NCI-H460 (cell line): ENCODE measurements at regions not wholly inside any gene's neighbourhood (a gene's known extent, or its start where the extent isn't known, plus 50 kb on each side); places are given as distances from the start of the nearest gene placed in this dataset.
A peak's percentile ranks its signal among the peaks of the same experiment; 100 is the strongest.

ENCODE experiments used
- DNase-seq: peaks from one replicate; pipeline ENCODE4 v3.0.0-alpha.2; 2016; ENCODE audit warnings: low read depth; ENCODE audit errors: extremely low read depth

DNA sequence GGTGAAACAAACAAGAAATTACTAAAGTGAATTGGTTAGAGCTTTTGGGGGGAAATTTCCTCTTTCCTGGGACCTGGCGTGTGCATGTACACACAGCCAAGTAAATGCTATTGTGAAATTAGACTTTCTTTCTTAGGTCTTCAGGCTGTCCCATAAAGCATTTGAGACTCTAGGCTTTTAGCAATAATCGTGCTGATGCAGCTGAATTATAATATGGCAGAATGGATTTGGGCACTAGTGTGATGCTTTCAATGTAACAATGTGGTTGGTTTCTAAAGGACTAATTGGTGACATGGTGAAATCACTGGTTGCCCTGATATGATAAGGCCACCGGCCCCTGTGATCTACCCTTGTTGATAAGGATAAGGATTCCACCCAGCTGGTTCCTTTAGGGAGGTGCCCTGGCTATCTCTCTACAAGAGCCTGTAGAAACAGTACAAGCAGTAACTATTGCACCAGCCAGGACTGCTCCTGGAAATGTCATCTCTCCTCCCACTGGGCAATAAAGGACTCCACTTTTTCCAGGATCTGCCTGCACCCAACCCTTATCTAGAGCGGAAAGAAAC is 164.1 kb downstream of the TFAP2A start:
- DNase-seq, result no peak

- peak; percentile 27 for DNase-seq
Observed at GRCh38 chr6:10248378-10248843, 166.5 kb downstream of the TFAP2A start.

DNA sequence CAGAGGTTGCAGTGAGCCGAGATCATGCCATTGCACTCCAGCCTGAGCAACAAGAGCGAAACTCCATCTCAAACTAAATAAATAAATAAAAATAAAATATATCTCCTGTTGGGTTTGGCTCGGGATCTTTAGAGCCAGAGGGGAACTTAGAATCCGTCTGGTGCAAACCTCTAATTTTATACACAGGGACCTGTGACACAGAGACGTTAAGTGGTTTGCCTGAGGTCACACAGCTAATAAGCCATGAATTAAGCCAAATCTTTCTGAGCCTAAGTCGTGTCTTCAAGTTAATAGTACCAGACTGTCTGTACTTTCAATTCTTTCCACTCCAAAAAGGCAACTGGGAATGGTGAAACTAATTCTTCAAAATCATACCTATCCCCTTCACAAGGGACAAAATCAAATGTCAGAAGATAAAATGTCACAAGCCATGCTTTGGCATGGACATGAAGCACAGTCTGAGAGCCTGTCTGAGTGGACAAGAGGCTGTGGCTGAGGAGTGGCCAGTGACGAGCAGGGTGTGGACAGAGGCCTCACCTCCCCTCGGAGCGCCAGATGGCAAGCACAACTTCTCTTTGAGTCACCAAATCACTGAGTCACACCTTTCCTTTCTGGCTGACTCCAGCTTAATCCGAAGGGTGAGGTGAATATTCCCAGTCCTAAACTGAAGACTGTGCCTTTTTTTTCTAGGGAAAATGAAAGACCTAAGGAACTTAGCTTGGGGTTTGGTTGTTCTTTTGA is 177.4 kb downstream of the TFAP2A start:
- peak; percentile 44 for DNase-seq

DNA sequence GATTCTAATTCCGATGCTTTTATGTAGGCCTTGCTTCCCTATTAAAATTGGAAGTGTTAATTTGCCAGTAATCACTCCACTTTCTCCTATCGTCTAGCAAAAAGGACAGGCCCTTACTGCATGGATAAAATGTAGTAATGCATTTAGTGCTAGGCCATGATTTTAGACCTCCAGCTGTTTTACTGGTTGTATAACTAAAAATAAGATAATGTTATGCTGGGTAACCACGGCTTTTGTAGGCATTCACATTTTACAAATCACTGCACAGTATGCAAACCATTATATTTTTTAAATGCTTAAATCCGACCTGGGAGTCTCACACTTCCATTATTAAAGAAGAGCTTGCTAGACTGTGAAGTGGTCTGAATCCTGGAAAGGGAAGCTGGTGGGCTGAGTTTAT is 179.5 kb downstream of the TFAP2A start:
- no peak for DNase-seq

GRCh38 chr6:10230531-10230930 is 184.3 kb downstream of the TFAP2A start:
- DNase-seq, result no peak

- DNase-seq, result no peak
Observed at GRCh38 chr6:10223841-10224240, 191.0 kb downstream of the TFAP2A start.

GRCh38 chr6:10221178-10221577 is 193.7 kb downstream of the TFAP2A start:
- no peak for DNase-seq

GRCh38 chr6:10219510-10219909 is 195.4 kb downstream of the TFAP2A start:
- DNase-seq, result no peak

DNA sequence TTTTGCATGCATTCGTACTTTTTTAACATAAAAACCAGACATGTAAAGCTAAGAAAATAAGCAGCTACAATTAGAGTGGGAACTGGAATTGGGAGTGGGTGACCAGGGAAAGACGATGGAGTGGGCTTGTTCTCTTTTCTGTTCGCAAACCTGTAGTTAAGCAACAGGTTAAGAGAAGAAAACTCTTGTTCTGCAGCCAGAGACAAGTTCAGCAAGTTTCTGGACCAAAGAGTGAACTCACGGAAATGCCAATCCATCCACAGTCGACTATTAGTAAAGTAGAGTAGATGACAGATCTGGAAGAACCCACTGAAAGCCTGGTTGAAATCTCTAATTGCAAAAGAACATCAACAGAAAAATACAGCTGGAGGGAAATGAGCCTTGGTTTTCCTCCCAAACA is 197.8 kb downstream of the TFAP2A start:
- no peak for DNase-seq

GRCh38 chr6:10215326-10216110 is 199.4 kb downstream of the TFAP2A start:
- DNase-seq, result no peak

DNA sequence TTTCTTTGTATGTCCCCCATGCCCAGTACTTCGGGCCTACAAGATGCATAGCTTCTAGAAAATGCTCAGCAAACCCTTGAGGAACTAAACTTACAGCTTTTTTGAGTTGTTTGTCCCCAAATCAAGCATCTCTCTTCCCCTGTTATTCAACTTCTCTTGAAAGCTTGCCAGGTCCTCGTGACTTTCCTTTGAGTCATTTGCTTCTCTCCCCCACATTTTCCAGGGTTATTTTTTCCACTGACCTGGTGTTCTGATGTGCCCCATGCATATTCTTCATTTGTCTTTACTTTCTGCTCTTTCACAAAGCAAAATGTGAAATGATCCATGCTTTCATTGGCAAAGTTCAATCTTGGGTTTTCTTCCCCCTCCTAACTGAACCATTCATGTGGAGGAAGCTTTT is 204.8 kb downstream of the TFAP2A start:
- no peak for DNase-seq

DNA sequence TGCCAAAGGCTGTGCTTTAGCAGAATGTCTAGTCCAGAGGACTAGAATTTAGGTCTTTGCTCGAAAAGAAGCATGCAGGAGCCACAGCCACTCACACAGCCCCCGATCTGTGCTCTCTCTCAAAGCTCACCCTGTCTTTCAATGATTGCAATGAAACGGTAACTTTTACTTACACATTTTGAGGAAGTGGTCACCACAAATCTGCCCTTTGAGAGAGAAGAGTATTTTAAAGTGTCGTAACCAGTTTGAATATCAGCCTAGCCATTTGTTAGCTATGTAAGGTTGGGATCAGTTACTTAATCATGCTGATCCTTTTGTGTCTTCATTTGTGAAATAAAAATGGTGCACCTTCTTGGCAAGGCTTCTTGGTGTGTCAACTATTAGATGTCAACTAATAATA is 209.0 kb downstream of the TFAP2A start:
- DNase-seq, result no peak

DNA sequence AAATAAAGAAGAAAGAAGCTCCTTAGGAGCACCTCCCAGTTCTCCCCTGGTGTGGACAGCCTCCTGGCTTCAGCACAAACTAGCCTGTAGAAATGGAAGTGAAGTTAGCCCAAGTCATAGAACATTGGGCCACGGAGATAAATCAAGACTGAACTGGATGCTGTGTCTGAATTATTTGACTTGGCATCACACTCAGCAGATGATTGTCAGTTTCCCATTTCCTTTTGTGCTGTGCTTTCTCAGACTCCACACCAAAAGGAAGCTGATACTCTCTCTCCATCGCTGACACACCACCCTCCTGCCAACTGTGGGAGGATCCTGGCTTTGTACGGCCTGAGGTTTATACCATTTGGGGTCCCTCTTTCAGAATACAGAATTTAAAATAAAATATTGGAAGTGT is 209.8 kb downstream of the TFAP2A start:
- no peak for DNase-seq

GRCh38 chr6:10203651-10204050 is 211.2 kb downstream of the TFAP2A start:
- DNase-seq, result no peak

GRCh38 chr6:10202581-10202980 is 212.3 kb downstream of the TFAP2A start:
- no peak for DNase-seq

DNA sequence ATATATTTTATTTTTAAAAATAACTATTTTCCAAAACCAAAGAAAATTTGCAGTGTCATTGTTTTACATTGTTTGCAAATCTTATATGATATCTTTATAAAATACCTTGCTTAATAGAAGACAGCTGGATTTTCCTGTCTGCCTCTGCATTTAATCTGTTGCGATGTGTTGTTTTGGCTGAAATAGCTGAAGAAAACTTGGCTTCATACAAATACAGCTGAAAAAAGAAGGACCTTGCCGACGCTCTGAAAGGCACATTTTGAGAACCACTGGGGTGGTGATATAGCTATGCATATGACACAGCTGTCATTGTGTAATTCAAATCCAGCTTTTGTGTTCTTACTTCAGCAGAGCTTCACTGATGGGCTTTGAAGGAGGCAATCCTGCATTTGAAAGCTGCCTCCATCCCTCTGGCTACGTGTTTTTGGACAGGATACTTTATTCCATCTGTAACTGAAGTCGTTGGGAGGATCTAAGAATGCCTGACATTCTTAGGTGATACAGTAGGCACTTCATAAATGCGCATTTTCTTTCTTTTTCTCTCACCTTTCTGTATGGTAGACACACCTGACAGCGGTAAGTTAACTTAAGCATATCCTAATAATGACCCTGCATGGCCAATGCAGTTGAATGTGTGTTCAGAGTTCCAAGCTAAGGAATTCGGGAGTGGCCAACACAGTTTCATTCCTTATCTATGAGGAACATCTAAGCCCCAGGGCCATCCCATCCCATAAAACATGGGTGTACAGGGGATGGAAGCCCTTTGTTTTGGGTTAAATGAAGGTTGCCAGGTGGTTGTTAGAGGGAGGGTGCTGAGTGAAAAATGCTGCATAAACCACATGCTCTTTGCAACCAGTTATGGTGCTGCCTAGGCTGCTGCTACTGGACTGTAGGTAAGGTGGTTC is 213.0 kb downstream of the TFAP2A start:
- DNase-seq, result no peak

DNA sequence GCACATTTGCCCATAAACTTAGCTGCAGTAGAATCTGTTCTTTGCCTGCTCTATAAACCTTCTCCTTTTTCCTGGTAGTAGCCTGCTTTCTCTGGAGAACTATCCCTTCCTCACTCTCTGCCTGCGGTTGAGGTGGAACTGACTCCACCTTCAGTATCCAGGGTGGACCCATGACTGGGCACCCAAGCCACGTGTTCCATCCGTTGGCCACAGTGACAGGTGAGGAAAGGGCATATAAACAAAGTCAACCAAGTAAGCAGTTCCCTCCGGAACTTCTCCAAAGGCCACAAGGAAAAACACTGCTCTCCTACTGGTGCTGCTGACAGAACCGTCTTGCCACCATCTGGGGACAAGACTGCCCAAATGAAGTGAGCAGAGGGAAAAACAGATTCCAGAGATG is 218.8 kb downstream of the TFAP2A start:
- no peak for DNase-seq

- DNase-seq, result no peak
Observed at GRCh38 chr6:10194816-10195672, 219.8 kb downstream of the TFAP2A start.

DNA sequence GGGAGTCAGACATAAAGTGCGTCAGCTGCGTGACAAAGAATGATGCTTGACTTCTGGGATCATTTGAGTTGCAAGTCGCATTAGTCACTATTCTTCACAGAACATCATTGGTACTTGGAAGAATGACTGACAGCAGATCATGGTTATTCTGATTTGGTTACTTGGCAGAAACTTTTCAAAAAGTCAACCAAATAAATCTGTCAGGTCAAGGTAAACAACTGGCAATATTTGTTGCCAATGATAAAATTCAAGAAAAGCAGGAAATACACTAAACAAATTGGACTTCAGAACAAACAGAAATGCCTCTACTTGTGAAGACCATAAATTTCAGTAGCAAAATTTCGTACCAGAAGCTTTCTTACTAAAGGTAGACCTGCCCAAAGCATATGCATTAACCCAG is 221.6 kb downstream of the TFAP2A start:
- DNase-seq, result no peak

DNA sequence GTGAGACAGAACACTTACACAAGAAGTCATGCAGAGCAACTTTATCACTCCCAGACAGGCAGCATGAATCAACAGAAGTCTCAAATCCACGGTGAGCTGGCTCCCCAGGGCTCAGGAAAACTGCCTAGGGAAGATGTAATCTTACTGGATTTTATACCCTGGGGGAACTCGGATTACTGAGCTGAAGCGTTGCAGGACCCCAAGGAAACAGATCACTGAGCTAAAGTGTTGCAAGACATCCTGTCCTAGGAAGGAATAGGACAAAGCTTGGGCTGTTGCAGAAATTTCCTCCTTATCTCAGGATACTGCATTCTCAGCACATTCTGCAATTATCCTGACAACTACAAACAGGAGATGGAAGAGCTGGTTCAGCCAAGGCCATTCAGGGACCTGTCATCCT is 224.8 kb downstream of the TFAP2A start:
- DNase-seq, result no peak
